Uterus (tissue), 2 donors: ENCODE measurements at regions not wholly inside any gene's neighbourhood (a gene's known extent, or its start where the extent isn't known, plus 50 kb on each side); places are given as distances from the start of the nearest gene placed in this dataset.

ENCODE experiments used
- POLR2A ChIP-seq, 2 donors: fragments of 450-650 bp; IDR thresholded peaks; one replicate each; pipeline ENCODE4 v1.6.1; 2016; ENCODE audit warnings: antibody characterized with exemption in 2 of 2, mild to moderate bottlenecking in 1 of 2, moderate library complexity in 1 of 2
- TF ChIP-seq, protein P1 (sequence below), 4 experiments: fragments of 200-600 bp in 2 of 4; fragments of 450-650 bp in 2 of 4; sonication (generic) in 2 of 4; IDR thresholded peaks; one replicate each; pipeline ENCODE4 v1.5.1; 2016 to 2019; ENCODE audit warnings: antibody characterized with exemption in 4 of 4, mild to moderate bottlenecking in 2 of 4, moderate library complexity in 1 of 4

DNA sequence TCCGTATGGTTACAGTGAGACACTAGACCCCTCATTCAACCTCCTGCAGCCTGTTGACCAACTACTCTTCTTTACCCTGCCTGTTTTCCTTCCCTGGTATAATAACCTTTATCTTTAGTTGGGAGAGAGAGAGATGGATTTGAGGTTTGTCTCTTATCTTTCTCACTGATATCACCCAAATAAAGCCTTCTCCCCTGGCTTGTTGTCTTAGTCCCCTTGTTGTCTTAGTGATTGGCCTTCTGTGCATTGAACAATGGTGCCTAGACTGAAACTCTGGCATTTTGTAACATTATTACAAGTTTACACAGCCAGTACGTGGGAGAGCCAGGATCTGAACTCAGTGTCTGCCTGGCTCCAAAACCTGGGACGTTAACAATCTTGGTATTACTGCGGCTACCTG is 560.8 kb downstream of the HS3ST4 start:
- TF ChIP-seq, protein P1, sequence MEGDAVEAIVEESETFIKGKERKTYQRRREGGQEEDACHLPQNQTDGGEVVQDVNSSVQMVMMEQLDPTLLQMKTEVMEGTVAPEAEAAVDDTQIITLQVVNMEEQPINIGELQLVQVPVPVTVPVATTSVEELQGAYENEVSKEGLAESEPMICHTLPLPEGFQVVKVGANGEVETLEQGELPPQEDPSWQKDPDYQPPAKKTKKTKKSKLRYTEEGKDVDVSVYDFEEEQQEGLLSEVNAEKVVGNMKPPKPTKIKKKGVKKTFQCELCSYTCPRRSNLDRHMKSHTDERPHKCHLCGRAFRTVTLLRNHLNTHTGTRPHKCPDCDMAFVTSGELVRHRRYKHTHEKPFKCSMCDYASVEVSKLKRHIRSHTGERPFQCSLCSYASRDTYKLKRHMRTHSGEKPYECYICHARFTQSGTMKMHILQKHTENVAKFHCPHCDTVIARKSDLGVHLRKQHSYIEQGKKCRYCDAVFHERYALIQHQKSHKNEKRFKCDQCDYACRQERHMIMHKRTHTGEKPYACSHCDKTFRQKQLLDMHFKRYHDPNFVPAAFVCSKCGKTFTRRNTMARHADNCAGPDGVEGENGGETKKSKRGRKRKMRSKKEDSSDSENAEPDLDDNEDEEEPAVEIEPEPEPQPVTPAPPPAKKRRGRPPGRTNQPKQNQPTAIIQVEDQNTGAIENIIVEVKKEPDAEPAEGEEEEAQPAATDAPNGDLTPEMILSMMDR (IDR thresholded peaks at IDR 0.05): no peak
- TF ChIP-seq POLR2A (IDR thresholded peaks at IDR 0.05): no peak
